HG03196 (cell line): ENCODE measurements at regions not wholly inside any gene's neighbourhood (a gene's known extent, or its start where the extent isn't known, plus 50 kb on each side); places are given as distances from the start of the nearest gene placed in this dataset.

ENCODE experiments used
- ATAC-seq: cut with Tn5 transposase; IDR thresholded peaks from one replicate; pipeline ENCODE4 v1.9.1; 2021; ENCODE audit not compliant: unreplicated experiment

GRCh38 chr1:101153692-101154091 is 83.1 kb upstream of the S1PR1 start:
- no peak for ATAC-seq

GRCh38 chr1:101152633-101153032 is 84.2 kb upstream of the S1PR1 start:
- no peak for ATAC-seq

- no peak for ATAC-seq
Measured at GRCh38 chr1:101151286-101151685, 85.5 kb upstream of the S1PR1 start.

- no peak for ATAC-seq
Measured at GRCh38 chr1:101150670-101151069, 86.1 kb upstream of the S1PR1 start.

- ATAC-seq, result no peak
Measured at GRCh38 chr1:101150266-101150665, 86.6 kb upstream of the S1PR1 start.

GRCh38 chr1:101148980-101149379 is 87.8 kb upstream of the S1PR1 start:
- ATAC-seq, result no peak

- ATAC-seq, result no peak
Measured at GRCh38 chr1:101147381-101147780, 89.4 kb upstream of the S1PR1 start.

- ATAC-seq, result no peak
Measured at GRCh38 chr1:101145449-101145820, 91.4 kb upstream of the S1PR1 start.

- ATAC-seq, result no peak
Measured at GRCh38 chr1:101144671-101145448, 92.0 kb upstream of the S1PR1 start.

- ATAC-seq, result no peak
Measured at GRCh38 chr1:101142244-101142643, 94.6 kb upstream of the S1PR1 start.

GRCh38 chr1:101141376-101141775 is 95.4 kb upstream of the S1PR1 start:
- no peak for ATAC-seq

- no peak for ATAC-seq
Measured at GRCh38 chr1:101139821-101140718, 96.7 kb upstream of the S1PR1 start.

GRCh38 chr1:101139130-101139529 is 97.7 kb upstream of the S1PR1 start:
- ATAC-seq, result no peak

GRCh38 chr1:101137144-101138126 is 99.4 kb upstream of the S1PR1 start:
- peak; percentile 33 for ATAC-seq

GRCh38 chr1:101136739-101137138 is 100.1 kb upstream of the S1PR1 start:
- peak; percentile 52 for ATAC-seq

GRCh38 chr1:101136271-101136670 is 100.5 kb upstream of the S1PR1 start:
- ATAC-seq, result no peak

GRCh38 chr1:101135526-101135925 is 101.3 kb upstream of the S1PR1 start:
- ATAC-seq, result no peak

- no peak for ATAC-seq
Measured at GRCh38 chr1:101131239-101131843, 105.5 kb upstream of the S1PR1 start.

- no peak for ATAC-seq
Measured at GRCh38 chr1:101130673-101131072, 105.1 kb upstream of the DPH5 start.

GRCh38 chr1:101128846-101129245 is 103.3 kb upstream of the DPH5 start:
- ATAC-seq, result no peak
